GM10248 (cell line): ENCODE measurements at regions not wholly inside any gene's neighbourhood (a gene's known extent, or its start where the extent isn't known, plus 50 kb on each side); places are given as distances from the start of the nearest gene placed in this dataset.

Experiments
- CTCF ChIA-PET: fragments of 300-600 bp; sonication (Branson Sonifier 250); formaldehyde crosslinking; extraction: SDS; loops from one replicate; lab custom pipeline; 2021; ENCODE audit warnings: antibody characterized with exemption; lab: Yijun Ruan, JAX
- POLR2A ChIA-PET: fragments of 350-650 bp; sonication (Branson Sonifier 250); formaldehyde crosslinking; extraction: SDS; loops from one replicate; lab custom pipeline; 2020; ENCODE audit warnings: antibody characterized with exemption; lab: Yijun Ruan, JAX
- DNase-seq: peaks from one replicate; pipeline ENCODE4 v3.0.0; 2012; ENCODE audit errors: extremely low spot score
- TF ChIP-seq, protein P1 (sequence below): IDR thresholded peaks from 2 replicates; pipeline ENCODE4 v1.5.1; 2012; ENCODE audit warnings: mild to moderate bottlenecking, low read depth; ENCODE audit errors: extremely low read depth, missing control alignments, control extremely low read depth

DNA sequence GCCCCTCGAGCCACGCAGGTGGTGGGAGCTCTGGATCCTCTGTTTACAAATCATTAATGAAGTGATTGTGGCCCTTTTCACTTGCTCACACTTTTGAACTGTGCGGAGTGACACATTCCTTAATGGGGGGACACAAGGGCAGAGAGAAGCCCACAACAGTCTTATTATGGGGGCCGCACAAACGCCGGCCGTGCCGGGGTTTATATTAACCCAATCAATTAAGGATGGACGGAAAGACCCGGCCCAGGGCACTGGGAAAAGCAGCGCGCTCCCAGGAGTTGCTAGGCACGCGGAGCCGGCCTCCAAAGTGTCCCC lies 634.8 kb downstream of the IRX1 start:
- TF ChIP-seq, protein P1, sequence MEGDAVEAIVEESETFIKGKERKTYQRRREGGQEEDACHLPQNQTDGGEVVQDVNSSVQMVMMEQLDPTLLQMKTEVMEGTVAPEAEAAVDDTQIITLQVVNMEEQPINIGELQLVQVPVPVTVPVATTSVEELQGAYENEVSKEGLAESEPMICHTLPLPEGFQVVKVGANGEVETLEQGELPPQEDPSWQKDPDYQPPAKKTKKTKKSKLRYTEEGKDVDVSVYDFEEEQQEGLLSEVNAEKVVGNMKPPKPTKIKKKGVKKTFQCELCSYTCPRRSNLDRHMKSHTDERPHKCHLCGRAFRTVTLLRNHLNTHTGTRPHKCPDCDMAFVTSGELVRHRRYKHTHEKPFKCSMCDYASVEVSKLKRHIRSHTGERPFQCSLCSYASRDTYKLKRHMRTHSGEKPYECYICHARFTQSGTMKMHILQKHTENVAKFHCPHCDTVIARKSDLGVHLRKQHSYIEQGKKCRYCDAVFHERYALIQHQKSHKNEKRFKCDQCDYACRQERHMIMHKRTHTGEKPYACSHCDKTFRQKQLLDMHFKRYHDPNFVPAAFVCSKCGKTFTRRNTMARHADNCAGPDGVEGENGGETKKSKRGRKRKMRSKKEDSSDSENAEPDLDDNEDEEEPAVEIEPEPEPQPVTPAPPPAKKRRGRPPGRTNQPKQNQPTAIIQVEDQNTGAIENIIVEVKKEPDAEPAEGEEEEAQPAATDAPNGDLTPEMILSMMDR, result no peak
- CTCF ChIA-PET, result no interaction called here
- POLR2A ChIA-PET, result no interaction called here
- no peak for DNase-seq

DNA sequence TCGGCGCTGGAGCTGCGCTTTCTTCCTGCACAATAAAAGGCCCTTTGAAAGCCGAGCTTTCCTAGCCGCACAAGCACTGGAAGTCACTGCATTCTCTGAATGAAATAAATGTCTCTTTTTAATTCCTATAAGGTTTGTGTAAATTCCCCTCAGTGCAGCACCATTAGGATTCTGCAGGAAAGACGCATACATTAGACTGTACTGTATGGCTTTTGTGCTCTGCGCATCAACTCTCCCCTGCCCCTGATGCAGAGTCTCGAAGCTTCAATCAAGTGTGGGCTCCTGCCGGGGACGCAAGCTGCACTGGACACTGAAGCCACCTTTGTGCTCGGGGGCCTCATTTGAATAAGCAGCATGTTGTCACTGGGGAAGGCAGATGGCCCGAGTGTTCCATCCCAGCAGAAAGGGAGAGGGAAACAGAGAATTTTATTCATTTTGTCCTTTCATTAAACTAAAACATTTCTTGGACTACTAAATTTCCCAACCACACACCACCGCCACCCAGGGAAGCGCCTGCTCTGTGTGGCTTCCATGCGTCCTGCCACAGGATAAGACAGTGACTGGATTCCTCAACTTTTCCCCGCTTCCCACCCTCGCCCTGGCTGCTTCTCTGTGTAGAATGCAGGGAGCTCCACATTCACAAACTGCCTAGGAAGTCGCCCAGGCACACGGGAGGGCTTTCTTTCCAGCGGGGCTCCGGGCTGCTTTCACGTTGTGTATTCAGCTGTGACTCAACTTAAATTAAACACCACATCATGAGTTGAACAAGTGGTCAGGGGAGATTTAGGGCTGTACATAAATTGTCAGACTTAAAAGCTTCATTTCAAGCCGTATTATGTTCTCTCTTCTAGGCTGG lies 635.4 kb downstream of the IRX1 start:
- no peak for DNase-seq
- TF ChIP-seq, protein P1, result no peak
- POLR2A ChIA-PET, result no interaction called here
- CTCF ChIA-PET, result no interaction called here

DNA sequence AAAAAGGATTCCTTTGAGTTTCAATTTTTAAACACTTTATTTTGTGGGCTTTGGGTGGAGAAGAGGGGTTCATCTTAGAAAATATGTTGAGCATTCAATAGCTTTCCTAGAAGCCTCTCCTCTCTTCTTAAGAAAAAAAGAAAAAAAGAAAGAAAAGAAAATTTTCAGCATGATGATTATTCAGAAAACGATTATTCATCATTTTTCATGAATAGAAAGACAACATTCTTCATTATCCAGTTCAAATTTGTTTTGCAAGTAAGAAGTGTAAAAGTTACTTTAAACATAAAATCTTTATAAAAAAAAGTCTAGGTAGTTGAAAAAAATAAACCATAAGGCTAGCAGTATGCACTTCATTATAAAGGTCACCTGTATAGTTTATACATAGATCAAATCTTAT lies 636.5 kb downstream of the IRX1 start:
- no peak for DNase-seq
- ChIA-PET POLR2A (no interaction called here), CTCF (no interaction called here)
- TF ChIP-seq, protein P1, result no peak

DNA sequence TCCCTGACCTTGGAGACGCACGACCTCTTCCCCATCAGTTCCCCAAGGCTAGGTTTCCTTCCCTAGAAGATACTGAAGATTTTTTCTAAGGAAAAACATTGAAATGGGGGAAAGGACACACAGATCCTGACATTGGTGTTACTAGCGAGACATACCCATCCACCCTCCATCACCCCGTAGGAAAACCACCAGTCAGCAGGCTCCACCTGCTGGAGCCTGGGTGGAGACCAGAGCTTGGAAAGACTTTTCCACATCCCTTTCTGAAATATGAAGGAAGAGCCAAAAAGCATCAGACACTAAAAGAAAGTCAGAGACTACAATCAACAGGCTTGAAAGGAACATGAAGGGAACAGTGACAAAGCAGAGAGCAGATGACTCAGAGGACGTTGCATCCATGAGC lies 638.0 kb downstream of the IRX1 start:
- TF ChIP-seq, protein P1, result no peak
- POLR2A ChIA-PET, result no interaction called here
- CTCF ChIA-PET, result no interaction called here
- DNase-seq, result no peak

DNA sequence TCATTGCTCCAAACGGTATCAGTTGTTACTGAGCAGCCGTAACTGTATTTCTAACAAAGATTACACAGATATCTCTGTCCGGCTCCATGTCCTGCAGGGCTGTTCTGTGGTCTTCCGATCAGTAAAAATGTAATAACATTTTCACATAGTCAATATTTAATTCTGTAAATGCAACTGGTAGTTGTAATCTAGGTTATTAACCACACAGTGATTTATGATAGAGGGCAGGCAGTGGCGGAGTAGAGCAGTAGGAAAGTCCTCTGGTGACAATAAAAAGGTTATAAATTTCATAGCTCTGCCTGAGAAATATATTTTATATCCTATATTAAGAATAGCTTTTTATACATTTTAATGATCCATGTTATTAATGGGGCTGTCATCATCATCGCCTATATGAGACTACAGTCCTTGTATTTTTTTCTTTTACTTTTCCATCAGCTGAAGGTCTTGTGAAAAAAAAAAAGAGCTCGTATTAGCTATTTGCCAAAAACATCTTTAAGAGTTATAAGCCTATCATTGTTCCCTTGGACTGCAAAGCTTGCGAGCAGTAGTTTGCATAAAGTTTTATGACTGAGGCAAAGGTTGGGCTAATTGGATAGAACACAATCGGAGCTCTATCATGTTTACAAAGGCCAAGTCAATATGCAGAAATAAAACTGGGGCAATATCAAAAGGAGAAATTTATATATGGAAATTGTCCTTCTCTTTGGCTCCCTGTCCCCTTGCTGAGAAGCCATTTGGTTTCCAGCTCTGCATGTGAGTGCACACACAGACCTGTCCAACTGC lies 648.0 kb downstream of the IRX1 start:
- DNase-seq, result no peak
- CTCF ChIA-PET, result interaction anchor here (1.5 kb wide), 1 partner anchor 10 kb away, joined by 4 read pairs; no protein-coding TSS in a partner anchor
- TF ChIP-seq, protein P1, result no peak
- POLR2A ChIA-PET, result no interaction called here

DNA sequence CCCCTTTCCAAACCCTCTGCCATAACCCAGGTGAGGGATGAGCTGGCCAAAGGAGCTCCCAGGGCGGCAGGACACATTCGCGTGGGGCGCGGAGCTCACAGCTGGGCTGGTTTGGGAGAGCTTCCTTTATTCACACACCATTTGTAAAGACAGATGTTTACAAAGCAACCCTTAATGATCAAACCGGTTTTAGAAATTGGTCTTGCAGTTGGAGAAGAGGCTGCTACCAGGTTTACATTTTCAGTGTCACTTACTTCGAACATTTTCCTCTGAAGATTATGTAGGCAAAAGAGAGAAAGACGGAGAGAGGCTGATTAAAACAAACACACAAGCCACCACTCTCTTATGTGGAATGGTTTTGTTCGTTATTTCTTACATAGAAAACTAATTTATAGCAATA lies 648.7 kb downstream of the IRX1 start:
- no peak for DNase-seq
- POLR2A ChIA-PET, result no interaction called here
- TF ChIP-seq, protein P1, result no peak
- CTCF ChIA-PET, result interaction anchor here (1.5 kb wide), 1 partner anchor 10 kb away, joined by 4 read pairs; no protein-coding TSS in a partner anchor
